ENCODE measurements at regions not wholly inside any gene's neighbourhood (a gene's known extent, or its start where the extent isn't known, plus 50 kb on each side); places are given as distances from the start of the nearest gene placed in this dataset.
A peak's percentile ranks its signal among the peaks of the same experiment; 100 is the strongest.
"Not testable (repeated sequence)": the region's sequence is repeated elsewhere in the genome, so short reads cannot be mapped to it uniquely, and the experiment has no call there.

DNA sequence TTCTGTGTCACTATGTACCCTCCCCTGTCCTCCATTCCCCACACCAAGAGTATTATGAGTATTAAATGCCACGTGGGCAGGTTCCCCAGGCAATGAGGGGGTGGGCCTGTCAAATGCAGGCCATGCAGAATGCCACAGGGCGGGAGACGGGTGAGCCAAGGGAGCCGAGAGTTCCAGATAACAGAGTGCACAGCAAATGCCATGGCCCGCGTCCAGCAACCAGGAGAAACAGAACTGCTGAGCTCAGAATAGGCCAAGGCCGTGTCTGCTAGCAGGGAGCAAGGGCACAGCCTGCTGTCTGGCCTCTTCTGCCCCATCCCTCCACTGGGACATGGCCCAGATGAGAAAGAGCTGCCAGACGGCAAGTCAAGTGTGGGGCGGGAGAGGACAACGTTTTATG lies 64.4 kb upstream of the PLGLB2 start:
- H3K27ac Mint-ChIP-seq; POLR2A ChIA-PET (ENCODE audit: partially characterized antibody); H3K36me3 Mint-ChIP-seq: not testable (repeated sequence)

GRCh38 chr2:87683961-87684360 lies 63.9 kb upstream of the PLGLB2 start:
- H3K36me3 Mint-ChIP-seq; DNase-seq; CTCF ChIA-PET (ENCODE audit: partially characterized antibody); intact Hi-C loops (cut with micrococcal nuclease); POLR2A ChIA-PET (ENCODE audit: partially characterized antibody); H3K4me1 Mint-ChIP-seq; H3K4me3 ChIP-seq (ENCODE audit: low read length in 2 of 2); H3K27ac Mint-ChIP-seq; H3K27me3 ChIP-seq (ENCODE audit: insufficient read depth, low read length); H3K9me3 Mint-ChIP-seq; H3K4me1 ChIP-seq (ENCODE audit: insufficient read depth, low read length); H3K27ac ChIP-seq (ENCODE audit: low read depth, low read length); H3K9me3 ChIP-seq (ENCODE audit: control insufficient read depth in 1 of 2, low read length in 2 of 2); H3K4me3 Mint-ChIP-seq; H3K27me3 Mint-ChIP-seq; H3K36me3 ChIP-seq (ENCODE audit: insufficient read depth, low read length): not testable (repeated sequence)

More for the DNA sequence above, 64.4 kb upstream of the PLGLB2 start:
- H3K9me3 ChIP-seq (ENCODE audit: control insufficient read depth in 1 of 2, low read length in 2 of 2); H3K4me3 Mint-ChIP-seq; H3K27ac ChIP-seq (ENCODE audit: low read depth, low read length); CTCF ChIA-PET (ENCODE audit: partially characterized antibody); H3K4me3 ChIP-seq (ENCODE audit: low read length in 2 of 2); H3K4me1 Mint-ChIP-seq; H3K9me3 Mint-ChIP-seq; H3K36me3 ChIP-seq (ENCODE audit: insufficient read depth, low read length); H3K4me1 ChIP-seq (ENCODE audit: insufficient read depth, low read length); H3K27me3 ChIP-seq (ENCODE audit: insufficient read depth, low read length); H3K27me3 Mint-ChIP-seq; DNase-seq; intact Hi-C loops (cut with micrococcal nuclease): not testable (repeated sequence)

GRCh38 chr2:87685558-87685957 lies 62.3 kb upstream of the PLGLB2 start:
- H3K36me3 ChIP-seq (ENCODE audit: insufficient read depth, low read length); H3K4me3 Mint-ChIP-seq; DNase-seq; POLR2A ChIA-PET (ENCODE audit: partially characterized antibody); H3K27ac ChIP-seq (ENCODE audit: low read depth, low read length); H3K4me3 ChIP-seq (ENCODE audit: low read length in 2 of 2); H3K27me3 Mint-ChIP-seq; H3K4me1 ChIP-seq (ENCODE audit: insufficient read depth, low read length); intact Hi-C loops (cut with micrococcal nuclease); H3K36me3 Mint-ChIP-seq; H3K9me3 ChIP-seq (ENCODE audit: control insufficient read depth in 1 of 2, low read length in 2 of 2); H3K27me3 ChIP-seq (ENCODE audit: insufficient read depth, low read length); H3K9me3 Mint-ChIP-seq; H3K4me1 Mint-ChIP-seq; CTCF ChIA-PET (ENCODE audit: partially characterized antibody): not testable (repeated sequence)
- H3K27ac Mint-ChIP-seq: peak overlapping the region in 2 of 7 donors; percentile 70 to 79

- H3K4me1 ChIP-seq (ENCODE audit: insufficient read depth, low read length); H3K4me3 ChIP-seq (ENCODE audit: low read length in 2 of 2); DNase-seq; H3K4me1 Mint-ChIP-seq; POLR2A ChIA-PET (ENCODE audit: partially characterized antibody); H3K27me3 ChIP-seq (ENCODE audit: insufficient read depth, low read length); H3K4me3 Mint-ChIP-seq; H3K9me3 Mint-ChIP-seq; H3K9me3 ChIP-seq (ENCODE audit: control insufficient read depth in 1 of 2, low read length in 2 of 2); H3K36me3 ChIP-seq (ENCODE audit: insufficient read depth, low read length); H3K27ac Mint-ChIP-seq; H3K36me3 Mint-ChIP-seq; CTCF ChIA-PET (ENCODE audit: partially characterized antibody); H3K27ac ChIP-seq (ENCODE audit: low read depth, low read length); intact Hi-C loops (cut with micrococcal nuclease); H3K27me3 Mint-ChIP-seq: not testable (repeated sequence)
Observed at GRCh38 chr2:87686873-87687549, 60.9 kb upstream of the PLGLB2 start.

DNA sequence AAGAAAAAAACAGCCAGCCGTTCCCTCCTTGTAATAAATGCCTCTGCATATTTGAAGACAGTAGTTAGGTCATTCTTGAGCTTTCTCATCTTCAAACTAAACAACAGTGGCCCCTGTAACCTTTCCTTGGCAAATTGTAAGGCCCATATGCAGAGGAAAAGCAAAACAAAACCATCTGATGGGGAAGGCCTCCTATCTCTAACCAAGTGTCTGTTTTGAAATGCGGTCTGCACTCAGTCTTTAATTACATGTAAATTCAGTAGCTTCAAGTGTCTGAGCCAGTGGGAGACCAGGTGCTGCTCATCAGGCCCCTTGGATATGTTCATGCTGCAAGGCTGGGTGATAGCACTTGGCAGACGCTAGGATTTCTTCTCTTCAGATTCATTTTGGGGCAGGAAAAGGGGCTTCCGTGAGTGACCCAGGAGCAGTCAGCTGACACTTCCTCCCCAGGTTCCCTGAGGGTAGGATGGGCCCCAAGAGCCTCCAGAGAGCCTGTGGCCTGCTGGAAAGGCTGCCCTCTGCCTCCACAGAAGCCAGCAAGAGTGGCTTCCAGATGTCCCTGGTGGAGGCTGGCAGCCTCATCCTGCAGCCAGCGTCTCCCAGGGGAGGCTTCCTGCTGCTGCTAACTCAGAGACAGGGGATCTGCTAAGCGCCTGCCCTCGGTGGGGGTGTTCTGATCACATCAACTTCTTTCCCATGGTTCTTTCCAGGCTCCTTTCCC lies 60.2 kb upstream of the PLGLB2 start:
- H3K4me1 ChIP-seq (ENCODE audit: insufficient read depth, low read length); H3K27me3 Mint-ChIP-seq; H3K4me3 Mint-ChIP-seq; H3K27ac ChIP-seq (ENCODE audit: low read depth, low read length); H3K27ac Mint-ChIP-seq; DNase-seq; H3K36me3 Mint-ChIP-seq; H3K9me3 ChIP-seq (ENCODE audit: control insufficient read depth in 1 of 2, low read length in 2 of 2); H3K4me1 Mint-ChIP-seq; intact Hi-C loops (cut with micrococcal nuclease); H3K9me3 Mint-ChIP-seq; POLR2A ChIA-PET (ENCODE audit: partially characterized antibody); H3K4me3 ChIP-seq (ENCODE audit: low read length in 2 of 2); H3K27me3 ChIP-seq (ENCODE audit: insufficient read depth, low read length); H3K36me3 ChIP-seq (ENCODE audit: insufficient read depth, low read length); CTCF ChIA-PET (ENCODE audit: partially characterized antibody): not testable (repeated sequence)

- CTCF ChIA-PET (ENCODE audit: partially characterized antibody): not testable (repeated sequence)
Observed at GRCh38 chr2:87691899-87692592, 55.8 kb upstream of the PLGLB2 start.

DNA sequence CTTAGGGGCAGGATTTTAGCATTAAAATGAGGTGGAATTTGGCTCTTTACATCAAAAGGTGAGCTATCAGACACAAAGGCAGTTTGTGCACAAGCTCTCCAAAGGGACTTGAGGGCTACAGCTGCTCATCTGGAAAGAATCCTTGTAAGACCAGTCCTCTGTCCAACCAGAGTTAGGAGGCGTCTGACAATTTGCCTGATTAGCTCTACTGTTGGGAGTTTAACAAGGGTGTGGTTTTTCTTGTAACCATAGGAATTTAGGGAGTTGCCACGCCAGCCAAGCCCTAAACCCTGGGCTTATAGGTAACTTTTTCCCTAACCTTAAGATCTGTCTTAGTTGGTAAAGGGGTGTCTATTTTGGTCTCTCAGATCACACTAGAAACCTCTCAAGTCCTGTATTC lies 55.0 kb upstream of the PLGLB2 start:
- H3K27me3 Mint-ChIP-seq; POLR2A ChIA-PET (ENCODE audit: partially characterized antibody); H3K36me3 Mint-ChIP-seq; H3K36me3 ChIP-seq (ENCODE audit: insufficient read depth, low read length); H3K9me3 Mint-ChIP-seq; H3K27me3 ChIP-seq (ENCODE audit: insufficient read depth, low read length); H3K4me1 ChIP-seq (ENCODE audit: insufficient read depth, low read length); intact Hi-C loops (cut with micrococcal nuclease); H3K4me3 ChIP-seq (ENCODE audit: low read length in 2 of 2); H3K27ac Mint-ChIP-seq; H3K27ac ChIP-seq (ENCODE audit: low read depth, low read length); H3K9me3 ChIP-seq (ENCODE audit: control insufficient read depth in 1 of 2, low read length in 2 of 2); H3K4me3 Mint-ChIP-seq; DNase-seq; CTCF ChIA-PET (ENCODE audit: partially characterized antibody); H3K4me1 Mint-ChIP-seq: not testable (repeated sequence)

More at GRCh38 chr2:87691899-87692592, 55.8 kb upstream of the PLGLB2 start:
- H3K27ac ChIP-seq (ENCODE audit: low read depth, low read length); intact Hi-C loops (cut with micrococcal nuclease); H3K9me3 ChIP-seq (ENCODE audit: control insufficient read depth in 1 of 2, low read length in 2 of 2); POLR2A ChIA-PET (ENCODE audit: partially characterized antibody); H3K27me3 Mint-ChIP-seq; H3K36me3 ChIP-seq (ENCODE audit: insufficient read depth, low read length); H3K27me3 ChIP-seq (ENCODE audit: insufficient read depth, low read length); DNase-seq; H3K9me3 Mint-ChIP-seq; H3K4me1 Mint-ChIP-seq; H3K4me3 ChIP-seq (ENCODE audit: low read length in 2 of 2); H3K4me3 Mint-ChIP-seq; H3K4me1 ChIP-seq (ENCODE audit: insufficient read depth, low read length); H3K36me3 Mint-ChIP-seq: not testable (repeated sequence)
- H3K27ac Mint-ChIP-seq: peak overlapping the region in 1 of 7 donors; percentile 42
